ENCODE measurements at regions not wholly inside any gene's neighbourhood (a gene's known extent, or its start where the extent isn't known, plus 50 kb on each side); places are given as distances from the start of the nearest gene placed in this dataset.
"Not testable (repeated sequence)": the region's sequence is repeated elsewhere in the genome, so short reads cannot be mapped to it uniquely, and the experiment has no call there.

DNA sequence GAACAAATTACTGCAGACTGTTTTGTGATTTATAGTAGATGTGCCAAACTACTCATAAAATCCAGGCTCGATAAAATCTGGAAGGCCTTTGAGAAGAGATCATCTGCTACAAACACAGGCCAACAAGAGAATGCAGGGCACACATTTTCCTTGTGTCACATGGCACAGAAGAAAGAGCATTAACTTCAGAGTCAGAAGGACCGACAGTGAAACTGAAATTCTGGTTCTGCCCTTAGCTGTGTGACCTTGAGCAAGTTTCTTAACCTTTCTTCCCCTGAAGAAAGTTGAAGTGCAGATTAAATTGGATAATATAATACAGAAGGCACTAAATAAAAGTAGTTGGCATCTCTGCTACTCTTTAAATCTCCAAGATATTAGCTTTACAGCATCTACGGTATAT is 338.4 kb upstream of the IRAK1BP1 start:
- Histone ChIP-seq H3K9me3 (ENCODE audit: severe bottlenecking) (no peaks in the 10 kb centered on the region), H3K4me3 (ENCODE audit: severe bottlenecking) (no peak overlapping the region), H3K27me3 (ENCODE audit: insufficient read depth, poor library complexity, severe bottlenecking) (no peaks in the 10 kb centered on the region), H3K4me1 (ENCODE audit: insufficient read depth, poor library complexity, severe bottlenecking) (no peaks in the 10 kb centered on the region), H3K27ac (ENCODE audit: poor library complexity, severe bottlenecking) (no peak overlapping the region), H3K36me3 (ENCODE audit: low read depth) (no peaks in the 10 kb centered on the region)
- TF ChIP-seq CTCF (IDR thresholded peaks at IDR 0.05; ENCODE audit: poor library complexity, severe bottlenecking), result no peak
- DNase-seq (ENCODE audit: low spot score) (no peak), ATAC-seq (ENCODE audit: low read depth) (no peak)

DNA sequence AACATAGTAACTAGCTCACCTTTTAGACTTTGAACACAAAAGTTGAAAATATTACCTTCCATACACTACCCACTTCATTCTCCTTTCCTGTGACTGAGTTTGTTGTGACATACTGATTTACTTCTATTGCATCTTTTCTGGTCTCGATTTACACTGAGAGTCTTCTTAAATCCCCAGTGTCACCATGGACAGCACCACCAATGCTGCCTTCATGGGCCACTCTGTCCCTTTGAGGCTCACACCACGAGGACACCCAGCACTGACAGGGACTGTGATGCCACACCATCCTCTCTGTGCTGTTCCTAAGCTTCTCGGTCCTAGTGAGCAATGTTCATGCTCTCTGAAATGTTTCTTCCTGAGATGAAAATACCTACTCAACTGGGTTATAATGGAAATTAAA is 337.1 kb upstream of the IRAK1BP1 start:
- ATAC-seq (ENCODE audit: low read depth) (no peak), DNase-seq (ENCODE audit: low spot score) (no peak)

DNA sequence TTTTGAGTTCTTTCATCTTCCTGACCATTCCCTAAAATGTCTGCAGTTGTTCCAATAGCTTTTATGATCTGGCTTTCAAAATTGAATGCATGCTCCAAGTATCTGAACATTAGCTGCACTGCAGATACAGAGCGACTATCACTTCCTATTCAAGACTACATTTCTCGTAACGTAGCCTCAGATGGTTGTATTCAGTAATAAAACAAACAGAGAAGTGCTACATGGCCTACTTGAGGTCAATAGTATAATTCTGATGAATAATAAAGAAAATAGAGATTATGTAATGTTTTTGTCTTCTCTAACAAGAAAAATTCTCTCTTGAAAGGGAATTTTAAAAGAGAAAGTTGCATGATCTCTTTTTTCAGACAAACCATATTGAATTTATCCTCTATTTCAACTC is 333.9 kb upstream of the IRAK1BP1 start:
- no peaks in the 10 kb centered on the region for H3K9me3 ChIP-seq (ENCODE audit: severe bottlenecking)
- ATAC-seq (ENCODE audit: low read depth) (no peak), DNase-seq (ENCODE audit: low spot score) (no peak)
- peaks cover 5% of the 10 kb centered on the region for H3K4me1 ChIP-seq (ENCODE audit: insufficient read depth, poor library complexity, severe bottlenecking)
- no peak overlapping the region for H3K27ac ChIP-seq (ENCODE audit: poor library complexity, severe bottlenecking)
- no peaks in the 10 kb centered on the region for H3K27me3 ChIP-seq (ENCODE audit: insufficient read depth, poor library complexity, severe bottlenecking)
- no peaks in the 10 kb centered on the region for H3K36me3 ChIP-seq (ENCODE audit: low read depth)
- H3K4me3 ChIP-seq (ENCODE audit: severe bottlenecking), result no peak overlapping the region
- no peak for TF ChIP-seq CTCF (IDR thresholded peaks at IDR 0.05; ENCODE audit: poor library complexity, severe bottlenecking)

More for the DNA sequence above, 337.1 kb upstream of the IRAK1BP1 start:
- no peak for TF ChIP-seq CTCF (IDR thresholded peaks at IDR 0.05; ENCODE audit: poor library complexity, severe bottlenecking)
- Histone ChIP-seq H3K27me3 (ENCODE audit: insufficient read depth, poor library complexity, severe bottlenecking) (no peaks in the 10 kb centered on the region), H3K9me3 (ENCODE audit: severe bottlenecking) (no peaks in the 10 kb centered on the region), H3K4me3 (ENCODE audit: severe bottlenecking) (no peak overlapping the region), H3K36me3 (ENCODE audit: low read depth) (no peaks in the 10 kb centered on the region), H3K27ac (ENCODE audit: poor library complexity, severe bottlenecking) (no peak overlapping the region), H3K4me1 (ENCODE audit: insufficient read depth, poor library complexity, severe bottlenecking) (no peaks in the 10 kb centered on the region)

GRCh38 chr6:78533876-78534275 is 333.5 kb upstream of the IRAK1BP1 start:
- no peaks in the 10 kb centered on the region for H3K9me3 ChIP-seq (ENCODE audit: severe bottlenecking)
- no peak overlapping the region for H3K27ac ChIP-seq (ENCODE audit: poor library complexity, severe bottlenecking)
- no peaks in the 10 kb centered on the region for H3K27me3 ChIP-seq (ENCODE audit: insufficient read depth, poor library complexity, severe bottlenecking)
- no peaks in the 10 kb centered on the region for H3K36me3 ChIP-seq (ENCODE audit: low read depth)
- no peak for TF ChIP-seq CTCF (IDR thresholded peaks at IDR 0.05; ENCODE audit: poor library complexity, severe bottlenecking)
- peaks cover 5% of the 10 kb centered on the region for H3K4me1 ChIP-seq (ENCODE audit: insufficient read depth, poor library complexity, severe bottlenecking)
- DNase-seq (ENCODE audit: low spot score) (no peak), ATAC-seq (ENCODE audit: low read depth) (no peak)
- no peak overlapping the region for H3K4me3 ChIP-seq (ENCODE audit: severe bottlenecking)

GRCh38 chr6:78538002-78538401 is 329.3 kb upstream of the IRAK1BP1 start:
- Histone ChIP-seq H3K4me1 (ENCODE audit: insufficient read depth, poor library complexity, severe bottlenecking) (peaks cover 5% of the 10 kb centered on the region), H3K36me3 (ENCODE audit: low read depth) (no peaks in the 10 kb centered on the region), H3K4me3 (ENCODE audit: severe bottlenecking) (no peak overlapping the region), H3K9me3 (ENCODE audit: severe bottlenecking) (no peaks in the 10 kb centered on the region), H3K27me3 (ENCODE audit: insufficient read depth, poor library complexity, severe bottlenecking) (no peaks in the 10 kb centered on the region), H3K27ac (ENCODE audit: poor library complexity, severe bottlenecking) (no peak overlapping the region)
- peak; percentile 75 for ATAC-seq (ENCODE audit: low read depth)
- no peak for DNase-seq (ENCODE audit: low spot score)
- no peak for TF ChIP-seq CTCF (IDR thresholded peaks at IDR 0.05; ENCODE audit: poor library complexity, severe bottlenecking)

DNA sequence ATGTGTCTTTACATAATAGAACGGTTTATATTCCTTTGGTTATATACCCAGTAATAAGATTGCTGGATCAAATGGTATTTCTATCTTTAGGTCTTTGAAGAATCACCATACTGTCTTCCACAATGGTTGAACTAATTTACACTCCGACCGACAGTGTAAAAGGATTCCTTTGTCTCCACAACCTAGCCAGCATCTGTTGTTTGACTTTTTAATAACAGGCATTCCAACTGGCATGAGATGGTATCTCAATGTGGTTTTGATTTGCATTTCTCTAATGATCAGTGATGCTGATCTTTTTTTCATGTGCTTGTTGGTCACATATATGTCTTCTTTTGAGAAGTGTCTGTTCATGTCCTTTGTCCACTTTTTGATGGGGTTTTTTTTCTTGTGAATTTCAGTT is 319.7 kb upstream of the IRAK1BP1 start:
- not testable (repeated sequence) for H3K4me1 ChIP-seq (ENCODE audit: insufficient read depth, poor library complexity, severe bottlenecking); DNase-seq (ENCODE audit: low spot score); H3K9me3 ChIP-seq (ENCODE audit: severe bottlenecking); ATAC-seq (ENCODE audit: low read depth); H3K27me3 ChIP-seq (ENCODE audit: insufficient read depth, poor library complexity, severe bottlenecking); H3K4me3 ChIP-seq (ENCODE audit: severe bottlenecking); H3K36me3 ChIP-seq (ENCODE audit: low read depth); H3K27ac ChIP-seq (ENCODE audit: poor library complexity, severe bottlenecking)

Data from RWPE2 (cell line).